Smooth muscle cell (in vitro differentiated cells): ENCODE measurements at regions not wholly inside any gene's neighbourhood (a gene's known extent, or its start where the extent isn't known, plus 50 kb on each side); places are given as distances from the start of the nearest gene placed in this dataset.
"Not testable (repeated sequence)": the region's sequence is repeated elsewhere in the genome, so short reads cannot be mapped to it uniquely, and the experiment has no call there.

Source experiments
- DNase-seq: peaks from one replicate; lab custom pipeline; 2025; ENCODE audit not compliant: unreplicated experiment; lab: John Stamatoyannopoulos, UW
- H2AFZ ChIP-seq: fragments of 200-600 bp; sonication (generic); 2 replicates; pipeline ENCODE4 v1.6.0; 2016; ENCODE audit warnings: antibody characterized with exemption, low read depth, mild to moderate bottlenecking
- H3F3A ChIP-seq: fragments of 200-600 bp; sonication (generic); 2 replicates; pipeline ENCODE4 v1.6.0; 2017; ENCODE audit warnings: antibody characterized with exemption, low read depth
- H3K27ac ChIP-seq: fragments of 200-600 bp; sonication (generic); 2 replicates; pipeline ENCODE4 v1.5.1; 2016; ENCODE audit warnings: low read depth, mild to moderate bottlenecking
- H3K27me3 ChIP-seq: fragments of 200-600 bp; sonication (generic); 2 replicates; pipeline ENCODE4 v1.6.1; 2016; ENCODE audit warnings: low read depth, mild to moderate bottlenecking
- H3K36me3 ChIP-seq: fragments of 200-600 bp; sonication (generic); 2 replicates; pipeline ENCODE4 v1.5.1; 2016; ENCODE audit warnings: low read depth
- H3K4me1 ChIP-seq: fragments of 200-600 bp; sonication (generic); 2 replicates; pipeline ENCODE4 v1.5.1; 2016; ENCODE audit warnings: low read depth
- H3K4me2 ChIP-seq: fragments of 200-600 bp; sonication (generic); 2 replicates; pipeline ENCODE4 v1.6.0; 2016; ENCODE audit warnings: mild to moderate bottlenecking
- H3K4me3 ChIP-seq: fragments of 200-600 bp; sonication (generic); 2 replicates; pipeline ENCODE4 v1.5.1; 2016; ENCODE audit warnings: mild to moderate bottlenecking
- H3K79me2 ChIP-seq: fragments of 200-600 bp; sonication (generic); 2 replicates; pipeline ENCODE4 v1.6.0; 2016; ENCODE audit warnings: low read depth, mild to moderate bottlenecking
- H3K9ac ChIP-seq: fragments of 200-600 bp; sonication (generic); 2 replicates; pipeline ENCODE4 v1.6.0; 2016; ENCODE audit warnings: low read depth
- H3K9me3 ChIP-seq: fragments of 200-600 bp; sonication (generic); replicated peaks from 2 replicates; pipeline ENCODE4 v1.5.1; 2016; ENCODE audit warnings: low read depth
- H4K20me1 ChIP-seq: fragments of 200-600 bp; sonication (generic); 2 replicates; pipeline ENCODE4 v1.6.0; 2016; ENCODE audit warnings: low read depth
- WGBS: methylation state at CpG from one replicate; pipeline ENCODE4 v1.1.7; 2016; ENCODE audit warnings: low lambda C conversion rate; 5-methylcytosine and 5-hydroxymethylcytosine counted together
- TF ChIP-seq, protein P1 (sequence below): fragments of 200-600 bp; sonication (generic); IDR thresholded peaks from 2 replicates; pipeline ENCODE4 v1.5.1; 2017; ENCODE audit warnings: borderline replicate concordance, mild to moderate bottlenecking, antibody characterized with exemption; ENCODE audit not compliant: insufficient read depth, poor library complexity, severe bottlenecking

DNA sequence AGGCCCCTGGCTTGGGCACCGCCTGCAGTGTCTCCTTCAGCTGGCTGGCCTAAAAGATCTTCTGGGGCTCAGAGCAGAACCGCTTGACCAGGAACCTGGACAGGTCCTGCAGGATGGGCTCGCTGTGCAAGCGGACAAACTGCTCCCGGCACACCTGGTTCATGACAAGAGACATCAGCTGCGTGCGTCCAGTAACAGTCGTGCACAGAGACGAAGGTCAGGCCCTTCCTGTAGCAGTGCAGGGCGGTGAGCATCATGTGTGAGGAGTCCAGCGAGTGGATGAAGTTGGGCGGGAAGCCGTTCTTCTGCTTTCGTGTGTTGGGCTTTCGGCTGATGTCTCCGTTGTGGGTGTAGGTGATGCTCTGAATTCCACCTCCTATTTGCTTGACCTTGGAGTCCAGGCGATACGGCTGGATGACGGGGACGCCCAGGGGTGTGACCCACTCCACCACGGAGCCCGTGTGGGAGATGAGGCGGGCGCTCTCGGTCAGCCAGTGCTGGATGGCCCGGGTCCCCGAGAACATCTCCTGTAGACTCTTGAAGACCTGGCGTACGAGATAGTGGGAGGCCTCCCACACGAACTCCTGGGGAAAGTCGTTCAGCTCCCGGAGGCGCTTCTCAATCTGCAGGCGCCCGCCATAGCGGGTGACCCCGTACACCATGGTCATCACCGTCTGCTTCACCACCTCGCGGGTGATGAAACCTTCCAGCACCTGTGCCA, 72.1 kb upstream of the MED13 start:
- H3K27me3 ChIP-seq, H3K9ac ChIP-seq, H2AFZ ChIP-seq, H4K20me1 ChIP-seq, H3K36me3 ChIP-seq, H3K4me3 ChIP-seq, H3K4me1 ChIP-seq, H3K27ac ChIP-seq, H3K9me3 ChIP-seq, H3F3A ChIP-seq, DNase-seq, H3K4me2 ChIP-seq, H3K79me2 ChIP-seq: not testable (repeated sequence)
- WGBS, result 94% methylated on average over 39 of the region's 40 CpGs

DNA sequence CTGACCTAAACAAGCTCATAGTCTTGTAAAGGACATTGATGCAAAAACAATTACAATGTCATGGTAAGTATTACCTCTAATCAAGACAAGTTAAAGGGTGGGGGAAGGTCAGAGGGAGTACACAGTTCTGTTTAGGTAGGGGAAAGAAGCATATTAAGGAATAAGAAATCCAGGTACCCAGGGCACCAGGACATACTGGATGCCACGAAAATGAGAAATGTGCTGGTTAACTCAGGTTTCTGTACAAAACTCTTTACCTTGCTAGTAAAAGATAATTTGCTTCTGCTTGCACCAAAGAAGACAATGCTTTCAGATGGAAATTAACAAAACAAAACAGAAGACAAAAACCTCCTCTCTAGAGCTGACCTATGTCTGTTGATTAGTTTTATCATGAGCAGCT, 70.7 kb upstream of the MED13 start:
- no peak overlapping the region for H3K9ac ChIP-seq
- TF ChIP-seq, protein P1, sequence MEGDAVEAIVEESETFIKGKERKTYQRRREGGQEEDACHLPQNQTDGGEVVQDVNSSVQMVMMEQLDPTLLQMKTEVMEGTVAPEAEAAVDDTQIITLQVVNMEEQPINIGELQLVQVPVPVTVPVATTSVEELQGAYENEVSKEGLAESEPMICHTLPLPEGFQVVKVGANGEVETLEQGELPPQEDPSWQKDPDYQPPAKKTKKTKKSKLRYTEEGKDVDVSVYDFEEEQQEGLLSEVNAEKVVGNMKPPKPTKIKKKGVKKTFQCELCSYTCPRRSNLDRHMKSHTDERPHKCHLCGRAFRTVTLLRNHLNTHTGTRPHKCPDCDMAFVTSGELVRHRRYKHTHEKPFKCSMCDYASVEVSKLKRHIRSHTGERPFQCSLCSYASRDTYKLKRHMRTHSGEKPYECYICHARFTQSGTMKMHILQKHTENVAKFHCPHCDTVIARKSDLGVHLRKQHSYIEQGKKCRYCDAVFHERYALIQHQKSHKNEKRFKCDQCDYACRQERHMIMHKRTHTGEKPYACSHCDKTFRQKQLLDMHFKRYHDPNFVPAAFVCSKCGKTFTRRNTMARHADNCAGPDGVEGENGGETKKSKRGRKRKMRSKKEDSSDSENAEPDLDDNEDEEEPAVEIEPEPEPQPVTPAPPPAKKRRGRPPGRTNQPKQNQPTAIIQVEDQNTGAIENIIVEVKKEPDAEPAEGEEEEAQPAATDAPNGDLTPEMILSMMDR, result no peak
- no peaks in the 10 kb centered on the region for H3K9me3 ChIP-seq
- H3K4me3 ChIP-seq, result no peak overlapping the region
- no peaks in the 10 kb centered on the region for H3K27me3 ChIP-seq
- H3F3A ChIP-seq, result no peaks in the 10 kb centered on the region
- H3K36me3 ChIP-seq, result no peaks in the 10 kb centered on the region
- no peak overlapping the region for H3K27ac ChIP-seq
- no peak overlapping the region for H2AFZ ChIP-seq
- no peak overlapping the region for H3K4me2 ChIP-seq
- DNase-seq, result no peak
- 100% methylated on average over 1 of the region's 1 CpG for WGBS
- H4K20me1 ChIP-seq, result no peaks in the 10 kb centered on the region
- no peaks in the 10 kb centered on the region for H3K79me2 ChIP-seq
- H3K4me1 ChIP-seq, result no peaks in the 10 kb centered on the region

- not testable (repeated sequence) for H3F3A ChIP-seq, H3K27ac ChIP-seq, H3K4me2 ChIP-seq, H2AFZ ChIP-seq, H3K36me3 ChIP-seq, H3K9ac ChIP-seq, DNase-seq, H3K9me3 ChIP-seq, H4K20me1 ChIP-seq, H3K27me3 ChIP-seq, H3K79me2 ChIP-seq, H3K4me3 ChIP-seq, H3K4me1 ChIP-seq
- 100% methylated on average over 2 of the region's 2 CpGs for WGBS
Measured at GRCh38 chr17:62135096-62135495, 70.0 kb upstream of the MED13 start.

DNA sequence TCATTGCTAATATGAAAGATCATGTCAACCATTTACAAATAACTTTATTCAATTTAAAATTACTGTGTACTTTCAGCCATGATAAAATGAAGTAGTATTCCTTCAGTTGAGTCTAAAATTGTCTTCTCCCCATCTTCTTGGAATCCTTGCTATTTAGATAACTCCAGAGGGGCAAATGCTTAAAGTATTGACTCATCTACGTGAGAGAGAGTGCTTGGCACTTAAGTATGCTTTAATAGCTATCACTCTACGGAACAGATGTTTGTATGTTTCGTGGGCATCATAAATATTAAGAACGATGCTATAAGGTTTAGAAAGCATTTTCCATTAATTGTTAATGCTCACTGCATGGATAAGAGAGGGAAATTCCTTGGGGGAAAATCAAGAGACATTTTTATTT, 69.3 kb upstream of the MED13 start:
- no peak for DNase-seq
- no peaks in the 10 kb centered on the region for H3F3A ChIP-seq
- 36% methylated on average over 4 of the region's 4 CpGs for WGBS
- H3K36me3 ChIP-seq, result no peaks in the 10 kb centered on the region
- TF ChIP-seq, protein P1, result no peak
- H4K20me1 ChIP-seq, result no peaks in the 10 kb centered on the region
- no peaks in the 10 kb centered on the region for H3K27me3 ChIP-seq
- H3K27ac ChIP-seq, result no peak overlapping the region
- no peak overlapping the region for H3K4me3 ChIP-seq
- no peak overlapping the region for H3K9ac ChIP-seq
- no peak overlapping the region for H3K4me2 ChIP-seq
- no peaks in the 10 kb centered on the region for H3K9me3 ChIP-seq
- H3K79me2 ChIP-seq, result no peaks in the 10 kb centered on the region
- H3K4me1 ChIP-seq, result no peaks in the 10 kb centered on the region
- H2AFZ ChIP-seq, result no peak overlapping the region

DNA sequence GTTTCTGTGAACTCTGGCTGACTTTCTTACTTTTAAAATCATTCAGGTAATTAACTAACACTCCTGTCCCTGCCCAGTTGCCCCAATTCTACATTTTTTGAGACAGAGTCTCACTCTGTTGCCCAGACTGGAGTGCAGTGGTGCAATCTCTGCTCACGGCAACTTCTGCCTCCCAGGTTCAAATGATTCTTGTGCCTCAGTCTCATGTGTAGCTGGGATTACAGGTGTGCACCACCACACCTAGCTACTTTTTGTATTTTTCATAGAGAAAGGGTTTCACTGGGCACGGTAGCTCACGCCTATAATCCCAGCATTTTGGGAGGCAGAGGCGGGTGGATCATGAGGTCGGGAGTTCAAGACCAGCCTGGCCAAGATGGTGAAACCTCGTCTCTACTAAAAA, 66.2 kb upstream of the MED13 start:
- not testable (repeated sequence) for H3K79me2 ChIP-seq, H3K4me3 ChIP-seq, H4K20me1 ChIP-seq, H2AFZ ChIP-seq, H3K9me3 ChIP-seq, H3K36me3 ChIP-seq, H3K4me2 ChIP-seq, H3K27me3 ChIP-seq, H3K4me1 ChIP-seq, H3F3A ChIP-seq, DNase-seq, H3K27ac ChIP-seq, H3K9ac ChIP-seq
- 95% methylated on average over 6 of the region's 6 CpGs for WGBS
